IPS-18c (cell line): ENCODE measurements at regions not wholly inside any gene's neighbourhood (a gene's known extent, or its start where the extent isn't known, plus 50 kb on each side); places are given as distances from the start of the nearest gene placed in this dataset.
"Not testable (repeated sequence)": the region's sequence is repeated elsewhere in the genome, so short reads cannot be mapped to it uniquely, and the experiment has no call there.

ENCODE experiments used
- H3K4me3 ChIP-seq: 2 replicates; pipeline ENCODE4 v1.7.0; 2013; ENCODE audit warnings: low read depth, mild to moderate bottlenecking, low read length, moderate library complexity; ENCODE audit not compliant: insufficient read depth
- H3K9me3 ChIP-seq: one replicate; pipeline ENCODE4 v1.6.1; 2013; ENCODE audit warnings: mild to moderate bottlenecking, low read length, moderate library complexity; ENCODE audit not compliant: control insufficient read depth, insufficient read depth

DNA sequence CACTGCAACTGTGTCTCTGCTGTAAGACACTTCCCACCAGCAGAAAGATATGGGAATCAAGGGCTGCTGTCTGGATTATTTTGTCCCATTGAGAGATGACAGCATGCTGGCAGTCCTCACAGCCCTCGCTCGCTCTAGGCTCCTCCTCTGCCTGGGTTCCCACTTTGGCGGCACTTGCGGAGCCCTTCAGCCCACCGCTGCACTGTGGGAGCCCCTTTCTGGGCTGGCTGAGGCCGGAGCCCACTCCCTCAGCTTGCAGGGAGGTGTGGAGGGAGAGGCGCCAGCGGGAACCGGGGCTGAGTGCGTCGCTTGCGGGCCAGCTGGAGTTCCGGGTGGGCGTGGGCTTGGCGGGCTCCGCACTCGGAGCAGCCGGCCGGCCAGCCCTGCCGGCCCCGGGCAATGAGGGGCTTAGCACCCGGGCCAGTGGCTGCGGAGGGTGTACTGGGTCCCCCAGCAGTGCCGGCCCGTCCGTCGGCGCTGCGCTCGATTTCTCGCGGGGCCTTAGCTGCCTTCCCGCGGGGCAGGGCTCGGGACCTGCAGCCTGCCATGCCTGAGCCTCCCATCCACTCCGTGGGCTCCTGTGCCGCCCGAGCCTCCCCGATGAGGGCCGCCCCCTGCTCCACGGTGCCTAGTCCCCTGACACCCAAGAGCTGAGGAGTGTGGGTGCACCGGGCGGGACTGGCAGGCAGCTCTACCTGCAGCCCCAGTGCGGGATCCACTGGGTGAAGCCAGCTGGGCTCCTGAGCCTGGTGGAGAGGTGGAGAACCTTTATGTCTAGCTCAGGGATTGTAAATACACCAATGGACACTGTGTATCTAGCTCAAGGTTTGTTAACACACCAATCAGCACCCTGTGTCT, 233.4 kb downstream of the VGLL3 start:
- not testable (repeated sequence) for H3K9me3 ChIP-seq, H3K4me3 ChIP-seq

DNA sequence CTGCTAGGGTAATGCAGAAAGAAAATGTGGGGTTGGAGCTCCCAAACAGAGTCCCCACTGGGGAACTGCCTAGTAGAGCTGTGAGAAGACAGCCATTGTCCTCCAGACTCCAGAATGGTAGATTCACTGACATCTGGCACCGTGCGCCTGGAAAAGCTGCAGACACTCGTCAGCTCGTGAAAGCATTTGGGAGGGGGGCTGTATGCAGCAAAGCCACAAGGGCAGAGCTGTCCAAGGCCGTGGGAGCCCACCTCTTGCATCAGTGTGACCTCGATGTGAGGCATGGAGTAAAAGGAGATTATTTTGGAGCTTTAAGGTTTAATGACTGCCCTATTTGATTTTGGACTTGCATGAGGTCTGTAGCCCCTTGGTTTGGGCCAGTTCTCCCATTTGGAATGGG, 242.9 kb downstream of the VGLL3 start:
- H3K4me3 ChIP-seq, result no peak overlapping the region
- H3K9me3 ChIP-seq, result no peaks in the 10 kb centered on the region

DNA sequence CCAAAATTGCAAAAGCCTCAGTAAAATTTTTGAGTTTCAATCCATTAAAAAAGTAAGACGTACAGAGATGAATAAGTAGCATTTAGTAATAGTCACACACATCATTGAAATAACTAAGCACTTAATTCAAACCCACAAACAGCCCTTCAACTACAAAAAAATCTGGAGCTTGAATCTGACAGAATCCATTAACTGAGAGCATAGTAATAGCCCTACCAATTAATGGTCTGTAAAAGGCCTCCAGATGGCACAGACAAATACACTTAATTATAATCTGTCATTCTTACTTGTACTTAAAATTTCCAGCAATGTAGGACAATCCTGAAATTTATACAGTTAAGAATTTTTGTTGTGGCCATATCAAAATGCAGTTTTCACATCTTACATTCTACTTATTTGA, 246.9 kb downstream of the VGLL3 start:
- no peaks in the 10 kb centered on the region for H3K9me3 ChIP-seq
- H3K4me3 ChIP-seq, result no peak overlapping the region

- H3K4me3 ChIP-seq, result no peak overlapping the region
- no peaks in the 10 kb centered on the region for H3K9me3 ChIP-seq
Observed at GRCh38 chr3:86743233-86743632, 247.7 kb downstream of the VGLL3 start.

GRCh38 chr3:86740751-86741150, 250.2 kb downstream of the VGLL3 start:
- H3K9me3 ChIP-seq, result no peaks in the 10 kb centered on the region
- no peak overlapping the region for H3K4me3 ChIP-seq

DNA sequence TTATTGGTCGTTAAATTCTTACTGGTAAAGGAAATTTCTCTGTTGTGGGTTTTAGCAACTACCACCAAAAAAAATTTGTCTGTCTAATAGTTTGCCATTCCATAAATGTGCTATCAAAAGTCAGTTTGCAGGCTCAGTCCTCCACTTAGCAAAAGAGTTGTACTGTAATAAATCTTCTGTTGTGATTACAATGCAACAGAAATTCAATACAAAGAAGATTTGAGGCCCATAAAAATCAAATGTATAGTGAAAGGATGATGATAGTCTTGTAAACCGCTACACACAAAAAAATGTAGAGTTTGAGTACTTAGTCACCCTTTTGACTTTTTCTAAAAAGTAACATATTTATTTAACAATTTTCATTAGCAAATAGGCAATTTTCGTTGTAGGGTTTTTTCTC, 251.7 kb downstream of the VGLL3 start:
- no peaks in the 10 kb centered on the region for H3K9me3 ChIP-seq
- H3K4me3 ChIP-seq, result no peak overlapping the region

GRCh38 chr3:86738684-86739083, 252.3 kb downstream of the VGLL3 start:
- Histone ChIP-seq H3K9me3 (no peaks in the 10 kb centered on the region), H3K4me3 (no peak overlapping the region)

DNA sequence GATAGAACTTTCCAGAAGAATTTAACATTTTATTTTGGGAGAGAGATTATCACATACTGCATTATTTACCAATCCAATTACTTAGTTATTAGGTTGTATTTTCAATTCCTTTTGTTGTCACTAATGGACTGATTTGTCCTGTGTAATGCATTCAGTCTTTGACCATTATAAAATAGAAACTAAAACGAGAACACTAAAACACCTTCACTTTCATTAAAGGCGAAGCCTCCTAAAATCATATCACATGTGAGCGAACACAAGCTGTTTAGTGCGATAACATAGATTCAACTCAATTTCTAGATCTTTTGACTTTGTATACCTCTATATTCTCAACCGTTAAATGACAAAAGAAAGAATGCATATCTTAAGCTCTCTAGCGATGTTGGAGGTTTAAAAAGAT, 253.4 kb downstream of the VGLL3 start:
- Histone ChIP-seq H3K9me3 (no peaks in the 10 kb centered on the region), H3K4me3 (no peak overlapping the region)

DNA sequence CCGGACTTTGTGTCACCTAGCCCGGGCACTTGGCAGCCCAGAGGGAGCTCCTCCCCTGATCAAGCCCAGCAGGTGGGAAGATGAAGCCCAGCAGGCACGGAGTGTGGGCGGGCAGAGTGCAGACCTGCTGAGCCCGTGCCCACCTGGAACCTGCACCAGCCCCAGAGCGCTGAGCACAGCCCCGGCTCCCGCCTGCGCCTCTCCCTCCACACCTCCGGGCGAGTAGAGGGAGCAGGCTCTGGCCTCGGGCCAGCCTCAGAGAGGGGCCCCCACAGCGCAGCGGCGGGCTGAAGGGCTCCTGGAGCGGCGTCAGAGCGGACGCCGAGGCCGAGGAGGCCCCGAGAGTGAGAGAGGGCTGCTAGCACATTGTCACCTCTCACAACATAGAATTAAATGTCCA, 257.7 kb downstream of the VGLL3 start:
- Histone ChIP-seq H3K9me3 (no peaks in the 10 kb centered on the region), H3K4me3 (no peak overlapping the region)

DNA sequence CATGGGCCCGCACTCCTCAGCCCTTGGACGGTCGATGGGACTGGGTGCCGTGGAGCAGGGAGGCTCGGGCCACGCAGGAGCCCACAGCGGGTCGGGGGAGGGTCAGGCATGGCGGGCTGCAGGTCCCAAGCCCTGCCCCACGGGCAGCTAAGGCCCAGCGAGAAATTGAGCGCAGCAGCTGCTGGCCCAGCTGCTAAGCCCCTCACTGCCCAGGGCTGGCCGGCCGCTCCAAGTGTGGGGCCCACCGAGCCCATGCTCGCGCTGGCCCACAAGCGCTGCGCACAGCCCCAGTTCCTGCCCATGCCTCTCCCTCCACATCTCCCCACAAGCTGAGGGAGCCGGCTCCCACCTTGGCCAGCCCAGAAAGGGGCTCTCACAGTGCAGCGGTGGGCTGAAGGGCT, 259.4 kb downstream of the VGLL3 start:
- H3K9me3 ChIP-seq, result no peaks in the 10 kb centered on the region
- no peak overlapping the region for H3K4me3 ChIP-seq

GRCh38 chr3:86723433-86723832, 267.5 kb downstream of the VGLL3 start:
- Histone ChIP-seq H3K4me3 (no peak overlapping the region), H3K9me3 (no peaks in the 10 kb centered on the region)

- H3K9me3 ChIP-seq, result no peaks in the 10 kb centered on the region
Observed at GRCh38 chr3:86711634-86712033, 279.3 kb downstream of the VGLL3 start.

DNA sequence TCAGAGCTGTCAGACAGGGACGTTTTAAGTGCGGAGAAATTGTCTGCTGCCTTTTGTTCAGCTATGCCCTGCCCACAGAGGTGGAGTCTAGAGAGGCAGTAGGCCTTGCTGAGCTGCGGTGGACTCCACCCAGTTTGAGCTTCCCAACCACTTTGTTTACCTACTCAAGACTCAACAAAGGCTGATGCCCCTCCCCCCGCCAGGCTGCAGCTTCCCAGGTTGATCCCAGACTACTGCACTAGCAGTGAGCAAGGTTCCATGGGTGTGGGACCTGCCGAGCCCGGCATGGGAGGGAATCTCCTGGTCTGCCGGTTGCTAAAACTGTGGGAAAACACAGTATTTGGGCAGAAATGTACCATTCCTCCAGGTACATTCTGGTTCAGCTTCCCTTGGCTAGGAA, 282.1 kb downstream of the VGLL3 start:
- no peaks in the 10 kb centered on the region for H3K9me3 ChIP-seq
- H3K4me3 ChIP-seq, result no peak overlapping the region

More at GRCh38 chr3:86711634-86712033, 279.3 kb downstream of the VGLL3 start:
- no peak overlapping the region for H3K4me3 ChIP-seq

DNA sequence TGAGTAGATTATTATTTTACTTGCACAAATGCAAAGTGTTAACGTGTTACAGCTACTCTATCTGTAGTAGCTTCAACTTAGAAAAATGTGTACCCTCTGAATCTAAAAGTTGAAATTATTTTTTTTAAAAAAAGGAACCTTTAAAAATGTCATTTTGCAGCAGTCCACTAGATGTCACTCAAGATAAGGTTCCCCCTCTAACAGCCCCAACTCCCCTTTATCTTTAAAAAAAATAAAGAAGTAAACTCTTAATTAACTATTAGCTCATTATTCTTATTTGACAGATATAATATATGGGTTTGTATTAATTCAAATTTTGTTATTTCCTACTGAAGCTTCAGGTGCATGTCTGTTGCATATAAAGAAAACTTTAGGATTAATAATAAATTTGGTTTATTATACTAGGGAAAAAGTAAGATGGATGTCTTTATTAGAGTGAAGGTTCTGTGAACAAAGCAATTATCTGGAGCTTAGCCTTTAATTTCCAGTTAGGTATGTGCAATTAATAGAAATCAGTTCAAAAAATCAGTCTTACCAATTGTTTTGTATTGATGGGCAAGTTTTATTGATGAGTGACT, 288.5 kb downstream of the VGLL3 start:
- no peak overlapping the region for H3K4me3 ChIP-seq
- H3K9me3 ChIP-seq, result no peaks in the 10 kb centered on the region

DNA sequence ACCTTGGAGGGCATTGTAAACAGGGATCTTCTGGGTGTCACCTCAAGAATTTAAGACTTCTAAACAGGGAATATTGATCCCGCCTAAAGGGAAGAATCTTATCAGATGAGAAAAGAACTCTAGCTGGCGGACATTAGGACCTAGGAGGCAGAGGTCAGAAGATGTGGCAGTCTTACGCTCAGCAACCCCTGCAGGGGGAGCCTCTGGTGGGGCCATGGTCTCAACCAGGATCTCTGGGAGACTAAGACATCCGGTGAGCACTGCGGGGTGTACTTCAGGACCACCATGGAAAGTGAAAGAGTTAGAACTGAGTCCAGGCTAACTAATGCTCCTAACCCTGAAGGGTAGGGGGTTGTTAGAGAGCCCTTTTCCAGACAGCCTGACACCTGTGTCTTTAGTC, 295.2 kb downstream of the VGLL3 start:
- Histone ChIP-seq H3K9me3 (no peaks in the 10 kb centered on the region), H3K4me3 (peak overlapping the region; percentile 44; the same call in 1 of the 2 replicates)

DNA sequence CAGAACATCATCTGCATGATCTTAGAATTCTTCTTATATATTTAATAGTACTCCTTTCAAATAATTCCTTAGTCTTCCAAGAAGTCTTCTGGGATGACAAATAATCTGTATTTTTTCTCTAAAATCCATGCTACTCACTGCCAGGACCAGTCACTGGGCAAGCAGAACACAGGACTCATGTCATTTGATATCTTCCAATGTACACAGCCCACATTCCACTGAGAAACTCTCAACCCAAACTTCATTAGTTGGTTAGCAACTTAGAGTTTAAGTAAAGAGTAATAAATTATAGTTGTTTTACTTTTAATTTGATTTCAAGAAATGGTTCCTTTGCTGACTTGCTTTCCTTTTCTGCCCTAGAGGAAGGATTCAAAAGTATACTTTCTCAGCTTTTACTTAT, 317.0 kb downstream of the VGLL3 start:
- no peak overlapping the region for H3K4me3 ChIP-seq
- H3K9me3 ChIP-seq, result no peaks in the 10 kb centered on the region

DNA sequence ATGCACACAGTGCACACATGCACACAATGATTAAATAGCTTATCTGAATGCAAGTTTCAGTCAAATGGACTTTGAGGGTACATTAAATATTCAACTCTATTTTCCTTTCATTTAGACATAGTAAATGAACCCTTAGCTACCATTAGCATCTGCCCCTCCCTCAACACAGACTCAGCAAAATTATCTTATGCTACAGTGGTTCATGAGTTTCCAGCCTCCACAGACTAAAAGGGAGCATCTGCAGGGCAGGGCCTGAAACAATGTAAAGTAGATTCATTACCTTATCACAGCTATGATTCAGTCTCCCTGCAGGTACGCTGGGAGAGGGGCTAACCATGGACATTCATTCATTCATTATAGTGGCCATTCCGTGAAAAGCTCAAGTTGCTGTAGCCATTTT, 329.1 kb downstream of the VGLL3 start:
- Histone ChIP-seq H3K4me3 (no peak overlapping the region), H3K9me3 (no peaks in the 10 kb centered on the region)

DNA sequence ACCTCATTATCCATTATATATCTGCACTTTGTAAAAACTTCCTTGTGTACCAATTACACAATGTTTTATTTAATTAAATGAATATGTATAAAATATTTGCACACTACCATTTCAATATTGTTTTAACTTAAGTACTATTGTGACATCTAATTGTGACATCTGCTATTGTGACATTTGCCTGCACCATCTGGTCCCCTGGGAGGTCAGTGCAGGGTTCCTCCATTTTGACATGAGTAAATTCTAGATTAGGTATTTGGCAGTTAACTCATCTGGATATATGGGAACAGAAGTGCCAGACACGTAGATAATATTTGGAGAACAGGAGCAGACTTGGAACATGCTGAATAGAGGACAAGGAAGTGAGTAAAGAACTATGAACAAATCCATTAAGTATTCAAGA, 332.1 kb downstream of the VGLL3 start:
- Histone ChIP-seq H3K9me3 (no peaks in the 10 kb centered on the region), H3K4me3 (no peak overlapping the region)
